C4-2B (cell line): ENCODE measurements at regions not wholly inside any gene's neighbourhood (a gene's known extent, or its start where the extent isn't known, plus 50 kb on each side); places are given as distances from the start of the nearest gene placed in this dataset.

Experiments
- CTCF ChIP-seq: fragments of 450-650 bp; conservative IDR thresholded peaks from 2 replicates; pipeline ENCODE4 v1.5.1; 2017; ENCODE audit warnings: mild to moderate bottlenecking
- ZFX ChIP-seq: fragments of 450-650 bp; IDR thresholded peaks from 2 replicates; pipeline ENCODE4 v1.6.1; 2017

DNA sequence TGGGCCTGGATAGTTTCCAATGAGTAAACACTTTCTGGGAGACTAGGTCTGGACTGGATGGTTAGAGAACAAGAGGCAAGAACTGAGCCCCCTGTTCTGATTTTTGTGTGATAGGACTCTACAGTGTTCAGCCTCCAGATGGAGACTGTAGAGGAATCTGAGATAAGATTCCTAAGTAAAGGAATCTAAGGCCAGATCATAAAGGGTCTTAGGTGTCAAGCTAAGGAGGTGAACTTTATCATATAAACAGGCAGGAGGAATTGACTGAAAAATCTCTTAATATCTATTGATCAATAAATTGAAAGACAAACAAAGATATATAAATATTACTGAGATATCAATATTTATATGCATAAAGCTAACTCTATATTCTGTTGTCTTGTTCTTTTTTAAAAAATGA, 449.1 kb upstream of the DAB1 start:
- no peak for TF ChIP-seq CTCF
- TF ChIP-seq ZFX: no peak
